ENCODE measurements at regions not wholly inside any gene's neighbourhood (a gene's known extent, or its start where the extent isn't known, plus 50 kb on each side); places are given as distances from the start of the nearest gene placed in this dataset.

DNA sequence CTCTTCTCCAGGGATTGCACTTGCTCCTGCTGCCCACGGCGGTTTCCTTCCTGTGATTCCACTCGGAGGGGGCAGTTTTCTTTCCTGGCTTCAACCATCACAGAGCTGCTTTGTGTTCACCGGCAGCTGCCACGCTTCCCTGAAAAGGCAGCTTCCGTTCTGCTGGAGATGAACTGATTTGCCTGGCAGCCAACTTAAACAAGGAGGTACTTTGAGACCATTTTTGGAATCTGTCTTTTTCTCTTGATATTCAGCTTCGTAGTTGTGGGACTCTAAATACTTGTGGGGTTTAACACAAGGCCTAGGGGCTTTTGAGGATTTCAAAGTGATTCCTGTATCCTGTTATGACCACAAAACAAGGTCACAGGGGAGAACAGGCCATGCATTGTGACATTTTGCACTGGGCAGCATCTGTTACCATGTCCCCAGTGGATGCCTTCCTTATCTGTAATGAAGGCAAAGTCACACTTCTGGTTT, 192.0 kb downstream of the MTRR start:
- Mint-ChIP-seq H3K9me3 (peaks cover 7 to 9% of the 10 kb centered on the region in 2 donors), H3K36me3 (no peaks in the 10 kb centered on the region), H3K4me3 (no peak overlapping the region), H3K4me1 (no peaks in the 10 kb centered on the region), H3K27me3 (ENCODE audit: low read depth in 2 of 2) (no peaks in the 10 kb centered on the region), H3K27ac (no peak overlapping the region)
- intact Hi-C loops (cut with micrococcal nuclease) = no loop called here
- TF ChIP-seq, protein P1, sequence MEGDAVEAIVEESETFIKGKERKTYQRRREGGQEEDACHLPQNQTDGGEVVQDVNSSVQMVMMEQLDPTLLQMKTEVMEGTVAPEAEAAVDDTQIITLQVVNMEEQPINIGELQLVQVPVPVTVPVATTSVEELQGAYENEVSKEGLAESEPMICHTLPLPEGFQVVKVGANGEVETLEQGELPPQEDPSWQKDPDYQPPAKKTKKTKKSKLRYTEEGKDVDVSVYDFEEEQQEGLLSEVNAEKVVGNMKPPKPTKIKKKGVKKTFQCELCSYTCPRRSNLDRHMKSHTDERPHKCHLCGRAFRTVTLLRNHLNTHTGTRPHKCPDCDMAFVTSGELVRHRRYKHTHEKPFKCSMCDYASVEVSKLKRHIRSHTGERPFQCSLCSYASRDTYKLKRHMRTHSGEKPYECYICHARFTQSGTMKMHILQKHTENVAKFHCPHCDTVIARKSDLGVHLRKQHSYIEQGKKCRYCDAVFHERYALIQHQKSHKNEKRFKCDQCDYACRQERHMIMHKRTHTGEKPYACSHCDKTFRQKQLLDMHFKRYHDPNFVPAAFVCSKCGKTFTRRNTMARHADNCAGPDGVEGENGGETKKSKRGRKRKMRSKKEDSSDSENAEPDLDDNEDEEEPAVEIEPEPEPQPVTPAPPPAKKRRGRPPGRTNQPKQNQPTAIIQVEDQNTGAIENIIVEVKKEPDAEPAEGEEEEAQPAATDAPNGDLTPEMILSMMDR (IDR thresholded peaks at IDR 0.05) = no peak
- H3K27ac ChIP-seq (ENCODE audit: low read length) = no peak overlapping the region
- DNase-seq (no peak), ATAC-seq (no peak)
- WGBS (ENCODE audit: insufficient coverage) = 33% methylated on average over 7 of the region's 7 CpGs
- no peaks in the 10 kb centered on the region for H3K36me3 ChIP-seq (ENCODE audit: control insufficient read depth, insufficient read depth, low read length)
- H3K4me1 ChIP-seq (ENCODE audit: control insufficient read depth, insufficient read depth, low read length) = no peaks in the 10 kb centered on the region
- no peaks in the 10 kb centered on the region for H3K27me3 ChIP-seq (ENCODE audit: control insufficient read depth, insufficient read depth, low read length)
- no peak overlapping the region for H3K4me3 ChIP-seq (ENCODE audit: low read length)
- no peaks in the 10 kb centered on the region for H3K9me3 ChIP-seq (ENCODE audit: control insufficient read depth, insufficient read depth, low read length)

DNA sequence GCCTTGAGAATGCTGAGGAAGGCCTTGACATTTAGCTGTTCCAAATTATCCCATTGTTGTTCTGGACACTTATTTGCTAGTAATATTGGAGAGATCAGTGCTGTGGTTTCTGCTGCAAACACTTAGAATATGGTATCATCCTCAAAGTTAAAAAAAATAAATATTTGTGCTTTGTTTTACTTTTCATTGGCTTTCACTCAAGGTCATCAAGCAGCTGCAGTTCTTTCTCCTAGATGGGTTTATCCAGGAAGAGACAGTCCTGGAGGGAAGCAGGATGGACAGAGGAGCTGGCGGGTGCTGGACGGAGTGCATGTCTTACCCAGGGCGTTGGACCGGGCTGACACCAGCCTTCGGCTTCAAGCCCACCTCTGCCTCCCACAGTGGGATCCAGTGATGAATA, 193.6 kb downstream of the MTRR start:
- Mint-ChIP-seq H3K27me3 (ENCODE audit: low read depth in 2 of 2) (no peaks in the 10 kb centered on the region), H3K4me1 (no peaks in the 10 kb centered on the region), H3K9me3 (peaks cover 7 to 9% of the 10 kb centered on the region in 2 donors), H3K36me3 (no peaks in the 10 kb centered on the region), H3K4me3 (no peak overlapping the region), H3K27ac (no peak overlapping the region)
- Histone ChIP-seq H3K4me3 (ENCODE audit: low read length) (no peak overlapping the region), H3K4me1 (ENCODE audit: control insufficient read depth, insufficient read depth, low read length) (no peaks in the 10 kb centered on the region), H3K36me3 (ENCODE audit: control insufficient read depth, insufficient read depth, low read length) (no peaks in the 10 kb centered on the region), H3K9me3 (ENCODE audit: control insufficient read depth, insufficient read depth, low read length) (no peaks in the 10 kb centered on the region), H3K27ac (ENCODE audit: low read length) (no peak overlapping the region), H3K27me3 (ENCODE audit: control insufficient read depth, insufficient read depth, low read length) (no peaks in the 10 kb centered on the region)
- 95% methylated on average over 4 of the region's 5 CpGs for WGBS (ENCODE audit: insufficient coverage)
- ATAC-seq (no peak), DNase-seq (no peak)
- TF ChIP-seq, protein P1 (IDR thresholded peaks at IDR 0.05) = no peak
- intact Hi-C loops (cut with micrococcal nuclease) = no loop called here

DNA sequence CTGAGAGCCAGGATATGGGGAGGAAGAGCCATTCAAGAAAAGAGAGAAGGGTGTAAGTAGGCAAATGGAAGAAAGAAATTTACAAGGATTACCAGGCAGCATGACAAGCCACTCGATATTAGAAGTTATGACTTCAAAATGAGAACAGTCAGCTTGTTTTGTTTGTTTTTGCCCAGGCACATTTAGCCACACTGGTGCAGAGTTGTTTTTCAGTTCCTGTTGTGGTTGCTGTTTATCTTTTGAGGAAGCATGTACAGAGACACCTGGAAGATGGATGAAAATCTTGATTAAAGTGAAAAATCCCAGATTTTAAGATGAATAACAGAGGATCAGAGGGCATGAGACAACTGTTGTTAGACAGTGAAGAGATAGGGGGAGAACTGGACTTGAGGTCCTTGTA, 199.1 kb downstream of the MTRR start:
- H3K27ac Mint-ChIP-seq = no peak overlapping the region
- no peak overlapping the region for H3K4me3 Mint-ChIP-seq
- H3K36me3 Mint-ChIP-seq = no peaks in the 10 kb centered on the region
- TF ChIP-seq, protein P1 (IDR thresholded peaks at IDR 0.05) = no peak
- Histone ChIP-seq H3K27ac (ENCODE audit: low read length) (no peak overlapping the region), H3K36me3 (ENCODE audit: control insufficient read depth, insufficient read depth, low read length) (no peaks in the 10 kb centered on the region), H3K9me3 (ENCODE audit: control insufficient read depth, insufficient read depth, low read length) (peaks cover 2% of the 10 kb centered on the region), H3K4me3 (ENCODE audit: low read length) (no peak overlapping the region), H3K27me3 (ENCODE audit: control insufficient read depth, insufficient read depth, low read length) (no peaks in the 10 kb centered on the region), H3K4me1 (ENCODE audit: control insufficient read depth, insufficient read depth, low read length) (no peaks in the 10 kb centered on the region)
- ATAC-seq = no peak
- 22% methylated on average over 1 of the region's 1 CpG for WGBS (ENCODE audit: insufficient coverage)
- peaks cover 7% of the 10 kb centered on the region in 2 donors for H3K9me3 Mint-ChIP-seq
- H3K27me3 Mint-ChIP-seq (ENCODE audit: low read depth in 2 of 2) = no peaks in the 10 kb centered on the region
- intact Hi-C loops (cut with micrococcal nuclease) = no loop called here
- no peak for DNase-seq
- no peaks in the 10 kb centered on the region for H3K4me1 Mint-ChIP-seq

DNA sequence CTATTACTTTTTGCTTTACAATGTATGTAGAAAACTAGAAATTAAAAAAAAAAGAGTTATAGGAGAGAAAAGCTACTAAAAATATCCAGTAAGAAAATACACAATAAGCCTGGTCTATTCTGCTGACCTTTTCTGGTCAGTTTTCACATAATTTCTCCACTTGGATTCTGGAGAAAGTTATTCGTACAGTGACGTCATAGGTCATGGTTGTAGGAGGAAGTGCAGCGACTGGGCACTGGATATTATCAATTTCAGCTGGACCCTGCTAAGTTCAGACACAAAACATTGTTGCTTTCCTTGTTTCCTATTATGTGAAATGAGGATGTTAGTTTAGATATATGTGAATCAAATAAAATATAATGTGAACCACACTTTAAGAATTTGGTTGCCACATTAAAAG, 201.2 kb downstream of the MTRR start:
- no peaks in the 10 kb centered on the region for H3K27me3 ChIP-seq (ENCODE audit: control insufficient read depth, insufficient read depth, low read length)
- intact Hi-C loops (cut with micrococcal nuclease) = no loop called here
- H3K9me3 ChIP-seq (ENCODE audit: control insufficient read depth, insufficient read depth, low read length) = peaks cover 3% of the 10 kb centered on the region
- WGBS (ENCODE audit: insufficient coverage) = 52% methylated on average over 3 of the region's 3 CpGs
- no peak overlapping the region for H3K4me3 ChIP-seq (ENCODE audit: low read length)
- DNase-seq (no peak), ATAC-seq (no peak)
- H3K27ac ChIP-seq (ENCODE audit: low read length) = no peak overlapping the region
- H3K36me3 ChIP-seq (ENCODE audit: control insufficient read depth, insufficient read depth, low read length) = no peaks in the 10 kb centered on the region
- Mint-ChIP-seq H3K27me3 (ENCODE audit: low read depth in 2 of 2) (no peaks in the 10 kb centered on the region), H3K27ac (no peak overlapping the region), H3K4me3 (no peak overlapping the region), H3K9me3 (peaks cover 2 to 3% of the 10 kb centered on the region in 2 donors), H3K36me3 (no peaks in the 10 kb centered on the region), H3K4me1 (no peaks in the 10 kb centered on the region)
- TF ChIP-seq, protein P1 (IDR thresholded peaks at IDR 0.05) = no peak
- no peaks in the 10 kb centered on the region for H3K4me1 ChIP-seq (ENCODE audit: control insufficient read depth, insufficient read depth, low read length)

Data from natural killer cell (primary cell).